Right lobe of liver (tissue), 4 donors: ENCODE measurements at regions not wholly inside any gene's neighbourhood (a gene's known extent, or its start where the extent isn't known, plus 50 kb on each side); places are given as distances from the start of the nearest gene placed in this dataset.

Experiments
- CTCF ChIP-seq, 4 donors: fragments of 200-600 bp in 3 of 4; fragments of 450-650 bp in 1 of 4; IDR thresholded peaks; one replicate each; pipeline versions ENCODE4 v1.5.1 to v1.8.0; 2016 to 2022; ENCODE audit warnings: antibody characterized with exemption in 4 of 4, mild to moderate bottlenecking in 2 of 4
- POLR2A ChIP-seq: fragments of 450-650 bp; IDR thresholded peaks from one replicate; pipeline ENCODE4 v1.6.1; 2017; ENCODE audit warnings: antibody characterized with exemption, mild to moderate bottlenecking
- donor health status: DM: no; HTN: no; CAD: no.
- donor health status: DM: no; HTN: no; CAD: no.
- donor health status: DM: no; HTN: yes; CAD: no.

GRCh38 chr9:11025775-11026174, 413.0 kb upstream of the PTPRD start:
- TF ChIP-seq CTCF (IDR thresholded peaks at IDR 0.05): no peak
- TF ChIP-seq POLR2A: no peak
